NCI-H2171 treated with DMSO at 0.1 percent for 48 hours (cell line): ENCODE measurements at regions not wholly inside any gene's neighbourhood (a gene's known extent, or its start where the extent isn't known, plus 50 kb on each side); places are given as distances from the start of the nearest gene placed in this dataset.
"Not testable (repeated sequence)": the region's sequence is repeated elsewhere in the genome, so short reads cannot be mapped to it uniquely, and the experiment has no call there.

Source experiments
- DNase-seq: peaks from one replicate; lab custom pipeline; 2025; lab: John Stamatoyannopoulos, UW

- DNase-seq, result no peak
These were observed 273.1 kb downstream of the XPNPEP1 start for GRCh38 chr10:109650228-109650627.

- no peak for DNase-seq
These were observed 275.7 kb downstream of the XPNPEP1 start for GRCh38 chr10:109647627-109648026.

GRCh38 chr10:109633846-109634245 is 289.5 kb downstream of the XPNPEP1 start:
- DNase-seq, result no peak

- DNase-seq, result not testable (repeated sequence)
These were observed 290.3 kb downstream of the XPNPEP1 start for GRCh38 chr10:109633017-109633416.

GRCh38 chr10:109624939-109625338 is 298.4 kb downstream of the XPNPEP1 start:
- DNase-seq, result no peak

- DNase-seq, result no peak
These were observed 300.7 kb downstream of the XPNPEP1 start for GRCh38 chr10:109622566-109622965.

- DNase-seq, result no peak
These were observed 302.9 kb downstream of the XPNPEP1 start for GRCh38 chr10:109620396-109620795.

- DNase-seq, result no peak
These were observed 303.4 kb downstream of the XPNPEP1 start for GRCh38 chr10:109619914-109620313.

- no peak for DNase-seq
These were observed 304.6 kb downstream of the XPNPEP1 start for GRCh38 chr10:109618748-109619147.

GRCh38 chr10:109618301-109618700 is 305.0 kb downstream of the XPNPEP1 start:
- DNase-seq, result no peak

- DNase-seq, result no peak
These were observed 306.8 kb downstream of the XPNPEP1 start for GRCh38 chr10:109616359-109616980.

- DNase-seq, result not testable (repeated sequence)
These were observed 328.0 kb downstream of the XPNPEP1 start for GRCh38 chr10:109595356-109595755.

- DNase-seq, result no peak
These were observed 329.6 kb downstream of the XPNPEP1 start for GRCh38 chr10:109593682-109594081.

- DNase-seq, result no peak
These were observed 330.9 kb downstream of the XPNPEP1 start for GRCh38 chr10:109592391-109592790.

GRCh38 chr10:109591601-109592000 is 331.7 kb downstream of the XPNPEP1 start:
- DNase-seq, result no peak

- no peak for DNase-seq
These were observed 335.1 kb downstream of the XPNPEP1 start for GRCh38 chr10:109588259-109588658.

GRCh38 chr10:109587366-109587765 is 335.9 kb downstream of the XPNPEP1 start:
- no peak for DNase-seq

GRCh38 chr10:109556399-109556798 is 366.9 kb downstream of the XPNPEP1 start:
- no peak for DNase-seq

- peak; percentile 16 for DNase-seq
These were observed 381.2 kb downstream of the XPNPEP1 start for GRCh38 chr10:109542050-109542603.

GRCh38 chr10:109534193-109534592 is 389.1 kb downstream of the XPNPEP1 start:
- DNase-seq, result no peak

- no peak for DNase-seq
These were observed 394.1 kb downstream of the XPNPEP1 start for GRCh38 chr10:109529258-109529657.

GRCh38 chr10:109517748-109518147 is 405.6 kb downstream of the XPNPEP1 start:
- DNase-seq, result no peak

GRCh38 chr10:109504401-109504800 is 418.9 kb downstream of the XPNPEP1 start:
- DNase-seq, result no peak

- no peak for DNase-seq
These were observed 435.6 kb downstream of the XPNPEP1 start for GRCh38 chr10:109487691-109488090.
